ENCODE measurements at regions not wholly inside any gene's neighbourhood (a gene's known extent, or its start where the extent isn't known, plus 50 kb on each side); places are given as distances from the start of the nearest gene placed in this dataset.

- H2AK9ac ChIP-seq (replicated peaks; ENCODE audit: low read depth, low read length, poor library complexity) = no peak overlapping the region
- H4K20me1 ChIP-seq (ENCODE audit: insufficient read depth, low read length) = no peaks in the 10 kb centered on the region
- no peak overlapping the region for H3K14ac ChIP-seq (replicated peaks; ENCODE audit: low read depth, low read length)
- no peaks in the 10 kb centered on the region for H3K36me3 ChIP-seq (ENCODE audit: control insufficient read depth, insufficient read depth, low read length)
- WGBS, 2 experiments (ENCODE audit: extremely low coverage in 2 of 2, insufficient read length in 1 of 2) = no CpG with 5 or more reads among the region's 2 CpGs
- H3K4me2 ChIP-seq (ENCODE audit: low read depth, low read length) = no peak overlapping the region
- BruUV-seq (replicated peaks) = no TSS peak
- H3K9me3 ChIP-seq (ENCODE audit: control insufficient read depth, insufficient read depth, low read length) = no peaks in the 10 kb centered on the region
- H3K56ac ChIP-seq (ENCODE audit: extremely low read depth, insufficient read depth, low read length) = no peak overlapping the region
- no peaks in the 10 kb centered on the region for H3K9me1 ChIP-seq (ENCODE audit: insufficient read depth, low read length)
- no peak overlapping the region for H2AK5ac ChIP-seq (ENCODE audit: low read depth, low read length)
- POLR2A ChIA-PET (ENCODE audit: unreplicated experiment) = no interaction called here
- no peaks in the 10 kb centered on the region for H3K4me1 ChIP-seq (ENCODE audit: control insufficient read depth, insufficient read depth, low read length)
- H4K5ac ChIP-seq (ENCODE audit: low read depth, low read length) = no peak overlapping the region
- H3K9ac ChIP-seq (ENCODE audit: low read depth, low read length) = no peak overlapping the region
- no peaks in the 10 kb centered on the region for H3K79me1 ChIP-seq (ENCODE audit: low read depth in 1 of 2, low read length in 2 of 2)
- H2BK120ac ChIP-seq (ENCODE audit: low read depth, low read length) = no peak overlapping the region
- H3K18ac ChIP-seq (ENCODE audit: low read depth, low read length) = no peak overlapping the region
- intact Hi-C loops (cut with micrococcal nuclease) = no loop called here
- ATAC-seq (ENCODE audit: low read depth) = no peak
- no peak for TF ChIP-seq NFE2L2 (IDR thresholded peaks at IDR 0.05; ENCODE audit: low read depth, low read length)
- TF ChIP-seq SMC3 (IDR thresholded peaks at IDR 0.05; ENCODE audit: low read depth, low read length) = no peak
- TF ChIP-seq RFX5 (IDR thresholded peaks at IDR 0.05; ENCODE audit: low read depth, low read length) = no peak
- TF ChIP-seq POLR2A (IDR thresholded peaks at IDR 0.05; ENCODE audit: low read depth, low read length) = no peak
- no peak for TF ChIP-seq CEBPB (IDR thresholded peaks at IDR 0.05; ENCODE audit: low read depth, low read length)
- no peak for TF ChIP-seq CTCF (conservative IDR thresholded peaks at IDR 0.05; ENCODE audit: low read depth, low read length)
- TF ChIP-seq USF2 (IDR thresholded peaks at IDR 0.05; ENCODE audit: low read depth, low read length) = no peak
- TF ChIP-seq BHLHE40 (IDR thresholded peaks at IDR 0.05; ENCODE audit: low read depth, low read length) = no peak
- no peak for TF ChIP-seq FOS (IDR thresholded peaks at IDR 0.05; ENCODE audit: low read depth, low read length)
- TF ChIP-seq MAFK (IDR thresholded peaks at IDR 0.05; ENCODE audit: low read depth, low read length) = no peak
- no peak for TF ChIP-seq ELK1 (IDR thresholded peaks at IDR 0.05; ENCODE audit: borderline replicate concordance, low read depth, low read length)
- no peak for TF ChIP-seq RCOR1 (IDR thresholded peaks at IDR 0.05; ENCODE audit: insufficient replicate concordance, low read length)
- TF ChIP-seq MAZ (IDR thresholded peaks at IDR 0.05; ENCODE audit: borderline replicate concordance, low read depth, low read length) = no peak
- TF ChIP-seq MXI1 (IDR thresholded peaks at IDR 0.05; ENCODE audit: borderline replicate concordance, low read depth, low read length) = no peak
- no peak for TF ChIP-seq CHD1 (IDR thresholded peaks at IDR 0.05; ENCODE audit: low read depth, low read length)
- no peak for TF ChIP-seq RAD21 (IDR thresholded peaks at IDR 0.05; ENCODE audit: low read length)
- no peak overlapping the region for H3K27ac ChIP-seq (ENCODE audit: insufficient read depth, low read length)
- H2BK15ac ChIP-seq (ENCODE audit: low read depth, low read length) = no peak overlapping the region
- dilution Hi-C loops (cut with HindIII; ENCODE audit: low sequenced_read_pairs, unreplicated experiment) = no loop called here
- H3K4me3 ChIP-seq (ENCODE audit: insufficient read depth, low read depth, low read length) = no peak overlapping the region
- H3K23ac ChIP-seq (ENCODE audit: low read depth, low read length) = no peak overlapping the region
- H2BK5ac ChIP-seq (ENCODE audit: low read depth, low read length, poor library complexity, severe bottlenecking) = no peak overlapping the region
- H2AFZ ChIP-seq (replicated peaks; ENCODE audit: low read length, poor library complexity) = no peak overlapping the region
- no peak overlapping the region for H2BK20ac ChIP-seq (ENCODE audit: low read depth, low read length)
- in situ Hi-C loops (cut with MboI; ENCODE audit: low sequenced_read_pairs) = no loop called here
- no peak overlapping the region for H4K8ac ChIP-seq (ENCODE audit: low read depth in 2 of 2, low read length in 2 of 2)
- H3K4ac ChIP-seq (ENCODE audit: low read depth, low read length) = no peak overlapping the region
- no peak for DNase-seq
- H3K27me3 ChIP-seq (ENCODE audit: control insufficient read depth, insufficient read depth, low read length) = peaks cover 7% of the 10 kb centered on the region
- CTCF ChIA-PET = no interaction called here
- H4K91ac ChIP-seq (ENCODE audit: insufficient read depth, low read depth, low read length) = no peak overlapping the region
These were observed 187.0 kb downstream of the MID1IP1 start for GRCh38 chrX:38988301-38988700.

Data from IMR-90 (cell line).